Left lung (tissue), 4 donors: ENCODE measurements at regions not wholly inside any gene's neighbourhood (a gene's known extent, or its start where the extent isn't known, plus 50 kb on each side); places are given as distances from the start of the nearest gene placed in this dataset.

Experiments
- ATAC-seq: fragments of 200-7000 bp; cut with Tn5 transposase; one replicate; pipeline ENCODE4 v1.9.1; 2020; ENCODE audit warnings: moderate library complexity
- DNase-seq, 4 donors: peaks; one replicate each; pipeline ENCODE4 v3.0.0-alpha.2; 2013 to 2020
- H3K27ac ChIP-seq, 2 donors: fragments of 200-600 bp; sonication (generic) in 1 of 2; one replicate each; pipeline versions ENCODE4 v1.5.0 to v1.8.0; 2020 to 2021
- H3K27me3 ChIP-seq, 2 donors: fragments of 200-600 bp; sonication (generic) in 1 of 2; one replicate each; pipeline versions ENCODE4 v1.5.0 to v1.8.0; 2020 to 2021
- H3K36me3 ChIP-seq, 2 donors: fragments of 200-600 bp; sonication (generic) in 1 of 2; one replicate each; pipeline versions ENCODE4 v1.5.0 to v1.8.0; 2020 to 2021
- H3K4me1 ChIP-seq, 2 donors: fragments of 200-600 bp; one replicate each; pipeline ENCODE4 v1.8.0; 2021
- H3K4me3 ChIP-seq, 2 donors: fragments of 200-600 bp; sonication (generic) in 1 of 2; one replicate each; pipeline versions ENCODE4 v1.5.0 to v1.8.0; 2020 to 2021; ENCODE audit warnings: mild to moderate bottlenecking in 1 of 2
- H3K9me3 ChIP-seq, 2 donors: fragments of 200-600 bp; sonication (generic) in 1 of 2; one replicate each; pipeline versions ENCODE4 v1.5.0 to v1.8.0; 2020 to 2021
- intact Hi-C, 2 donors: fragments of 100-400 bp; cut with DNase I; formaldehyde crosslinking; loops; one replicate each; pipeline versions ENCODE4 v1.11.2 to v1.14.2; 2022
- TF ChIP-seq, protein P1 (sequence below), 2 donors: fragments of 200-600 bp; sonication (generic) in 1 of 2; IDR thresholded peaks; one replicate each; pipeline versions ENCODE4 v1.5.0 to v1.8.0; 2021; ENCODE audit warnings: antibody characterized with exemption in 2 of 2
- donor health status: DM: no; HTN: yes; CAD: no.
- donor health status: DM: no; HTN: no; CAD: no.

DNA sequence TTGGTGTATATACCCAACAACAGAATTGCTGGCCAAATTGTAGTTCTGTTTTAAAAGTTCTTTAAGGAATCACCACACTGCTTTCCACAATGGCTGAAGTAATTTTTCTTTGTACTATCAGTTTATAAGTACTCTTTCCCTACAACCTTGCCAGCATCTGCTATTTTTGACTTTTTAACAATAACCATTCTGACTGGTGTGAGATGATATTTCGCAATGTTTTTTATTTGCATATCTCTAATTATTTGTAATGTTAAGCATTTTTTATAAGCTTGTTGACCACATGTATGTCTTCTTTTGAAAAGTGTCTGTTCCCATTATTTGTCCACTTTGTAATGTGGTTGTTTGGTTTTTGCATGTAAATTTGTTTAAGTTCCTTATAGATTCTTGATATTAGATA lies 509.9 kb upstream of the POU3F4 start:
- TF ChIP-seq, protein P1, sequence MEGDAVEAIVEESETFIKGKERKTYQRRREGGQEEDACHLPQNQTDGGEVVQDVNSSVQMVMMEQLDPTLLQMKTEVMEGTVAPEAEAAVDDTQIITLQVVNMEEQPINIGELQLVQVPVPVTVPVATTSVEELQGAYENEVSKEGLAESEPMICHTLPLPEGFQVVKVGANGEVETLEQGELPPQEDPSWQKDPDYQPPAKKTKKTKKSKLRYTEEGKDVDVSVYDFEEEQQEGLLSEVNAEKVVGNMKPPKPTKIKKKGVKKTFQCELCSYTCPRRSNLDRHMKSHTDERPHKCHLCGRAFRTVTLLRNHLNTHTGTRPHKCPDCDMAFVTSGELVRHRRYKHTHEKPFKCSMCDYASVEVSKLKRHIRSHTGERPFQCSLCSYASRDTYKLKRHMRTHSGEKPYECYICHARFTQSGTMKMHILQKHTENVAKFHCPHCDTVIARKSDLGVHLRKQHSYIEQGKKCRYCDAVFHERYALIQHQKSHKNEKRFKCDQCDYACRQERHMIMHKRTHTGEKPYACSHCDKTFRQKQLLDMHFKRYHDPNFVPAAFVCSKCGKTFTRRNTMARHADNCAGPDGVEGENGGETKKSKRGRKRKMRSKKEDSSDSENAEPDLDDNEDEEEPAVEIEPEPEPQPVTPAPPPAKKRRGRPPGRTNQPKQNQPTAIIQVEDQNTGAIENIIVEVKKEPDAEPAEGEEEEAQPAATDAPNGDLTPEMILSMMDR (IDR thresholded peaks at IDR 0.05): no peak
- DNase-seq: no peak
- no peaks in the 10 kb centered on the region for H3K4me1 ChIP-seq
- intact Hi-C loops: no loop called here
- ATAC-seq: no peak
- H3K4me3 ChIP-seq: no peak overlapping the region
- no peaks in the 10 kb centered on the region for H3K36me3 ChIP-seq
- H3K9me3 ChIP-seq: no peaks in the 10 kb centered on the region
- H3K27me3 ChIP-seq: no peaks in the 10 kb centered on the region
- no peak overlapping the region for H3K27ac ChIP-seq

DNA sequence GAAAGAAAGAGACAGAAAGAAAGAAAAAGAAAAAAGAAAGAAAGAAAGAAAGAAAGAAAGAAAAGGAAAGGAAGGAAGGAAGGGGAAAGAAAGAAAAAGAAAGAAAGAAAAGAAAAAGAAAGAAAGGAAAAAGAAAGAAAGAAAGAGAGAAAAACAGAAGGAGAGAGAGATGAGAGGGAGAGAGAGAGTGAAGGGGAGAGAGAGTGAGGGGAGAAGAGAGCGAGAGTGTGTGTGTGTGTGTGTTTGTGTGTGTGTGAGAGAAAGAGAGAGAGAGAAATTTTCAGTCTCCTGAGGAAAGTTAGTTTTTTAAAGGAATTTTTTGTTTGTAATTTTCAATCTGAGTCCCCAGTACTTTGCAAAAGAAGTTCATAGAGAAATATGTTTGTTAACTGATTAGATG lies 504.1 kb upstream of the POU3F4 start:
- Histone ChIP-seq H3K4me3 (no peak overlapping the region), H3K9me3 (no peaks in the 10 kb centered on the region), H3K27me3 (no peaks in the 10 kb centered on the region), H3K36me3 (no peaks in the 10 kb centered on the region), H3K27ac (no peak overlapping the region), H3K4me1 (no peaks in the 10 kb centered on the region)
- no peak for DNase-seq
- no peak for ATAC-seq
- intact Hi-C loops: no loop called here
- TF ChIP-seq, protein P1 (IDR thresholded peaks at IDR 0.05): no peak

DNA sequence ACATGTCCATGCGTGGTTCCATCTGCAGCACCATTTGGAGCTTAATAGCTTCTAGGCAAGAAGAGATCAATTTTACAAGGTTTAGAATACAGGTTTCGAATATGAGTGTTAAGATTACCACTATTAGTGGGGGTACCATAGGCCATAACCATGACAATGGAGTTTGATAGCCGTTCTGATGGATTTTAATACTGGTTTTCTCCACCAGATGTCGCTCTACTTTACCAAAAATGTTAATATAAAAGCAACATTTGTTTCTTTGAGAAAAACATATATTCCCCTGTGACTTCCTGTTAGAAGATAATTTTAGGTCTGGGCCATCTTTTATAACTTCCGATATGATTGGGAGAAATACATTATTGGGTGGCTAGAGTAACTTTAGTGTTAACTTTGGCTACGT lies 499.7 kb upstream of the POU3F4 start:
- intact Hi-C loops: no loop called here
- Histone ChIP-seq H3K9me3 (no peaks in the 10 kb centered on the region), H3K27me3 (no peaks in the 10 kb centered on the region), H3K4me3 (no peak overlapping the region), H3K27ac (no peak overlapping the region), H3K36me3 (no peaks in the 10 kb centered on the region), H3K4me1 (no peaks in the 10 kb centered on the region)
- DNase-seq: no peak
- TF ChIP-seq, protein P1 (IDR thresholded peaks at IDR 0.05): peak in 1 of 2 donors; percentile 37
- no peak for ATAC-seq

DNA sequence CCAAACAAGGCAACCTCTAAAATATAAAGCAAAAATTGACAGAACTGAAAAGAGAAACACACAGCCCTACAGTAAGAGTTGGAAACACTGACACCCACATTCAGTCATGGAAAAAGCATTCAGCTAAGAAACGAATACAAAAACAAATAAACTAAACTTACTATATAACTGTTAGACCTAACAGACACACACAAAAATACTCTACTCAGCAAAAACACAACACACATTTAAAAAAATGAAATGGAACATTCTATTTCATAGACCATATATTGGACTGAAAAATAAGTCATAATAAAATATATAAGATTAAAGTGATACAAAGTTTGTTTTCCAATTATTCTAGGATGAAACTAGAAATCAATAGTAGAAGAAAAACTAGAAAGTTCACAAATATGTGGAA lies 488.8 kb upstream of the POU3F4 start:
- H3K36me3 ChIP-seq: no peaks in the 10 kb centered on the region
- H3K27me3 ChIP-seq: no peaks in the 10 kb centered on the region
- no peak for ATAC-seq
- H3K4me3 ChIP-seq: no peak overlapping the region
- no peaks in the 10 kb centered on the region for H3K4me1 ChIP-seq
- H3K27ac ChIP-seq: no peak overlapping the region
- intact Hi-C loops: no loop called here
- TF ChIP-seq, protein P1 (IDR thresholded peaks at IDR 0.05): no peak
- DNase-seq: no peak
- H3K9me3 ChIP-seq: no peaks in the 10 kb centered on the region

DNA sequence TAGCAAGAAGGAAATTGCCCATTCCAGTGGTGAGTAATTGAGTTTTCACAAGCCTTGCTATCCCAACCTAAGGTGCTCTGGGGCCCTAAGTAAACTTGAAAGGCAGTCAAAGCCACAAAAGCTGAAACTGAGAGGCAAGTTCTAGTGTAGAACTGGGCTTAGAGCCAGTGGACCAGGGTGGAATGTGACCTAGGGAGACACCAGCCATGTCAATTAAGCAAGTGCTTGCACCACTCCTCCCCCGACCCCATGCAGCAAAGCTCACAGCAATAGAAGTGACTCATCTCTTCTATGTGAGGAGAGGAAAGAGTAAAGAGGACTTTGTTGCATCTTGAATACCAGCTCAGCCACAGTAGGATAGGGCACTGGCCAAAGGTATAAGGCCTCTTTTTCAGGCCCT lies 486.1 kb upstream of the POU3F4 start:
- peak in 1 of 4 donors; percentile 34 for DNase-seq
- Histone ChIP-seq H3K36me3 (no peaks in the 10 kb centered on the region), H3K4me1 (no peaks in the 10 kb centered on the region), H3K27me3 (no peaks in the 10 kb centered on the region), H3K27ac (no peak overlapping the region), H3K9me3 (peaks cover 0 to 13% of the 10 kb centered on the region in 2 donors), H3K4me3 (no peak overlapping the region)
- TF ChIP-seq, protein P1 (IDR thresholded peaks at IDR 0.05): no peak
- ATAC-seq: peak; percentile 81
- intact Hi-C loops: no loop called here
